ENCODE measurements at regions not wholly inside any gene's neighbourhood (a gene's known extent, or its start where the extent isn't known, plus 50 kb on each side); places are given as distances from the start of the nearest gene placed in this dataset.

- Histone ChIP-seq H3K23ac (ENCODE audit: low read depth, low read length) (no peak overlapping the region), H3K18ac (ENCODE audit: low read depth, low read length) (no peak overlapping the region), H3K9me3 (ENCODE audit: control insufficient read depth, insufficient read depth, low read length) (peaks cover 5% of the 10 kb centered on the region), H3K4ac (ENCODE audit: low read depth, low read length) (no peak overlapping the region), H3K27ac (ENCODE audit: insufficient read depth, low read length) (no peak overlapping the region), H4K20me1 (ENCODE audit: insufficient read depth, low read length) (no peaks in the 10 kb centered on the region), H3K4me1 (ENCODE audit: control insufficient read depth, insufficient read depth, low read length) (no peaks in the 10 kb centered on the region), H4K91ac (ENCODE audit: insufficient read depth, low read depth, low read length) (no peak overlapping the region), H3K27me3 (ENCODE audit: control insufficient read depth, insufficient read depth, low read length) (no peaks in the 10 kb centered on the region), H3K9ac (ENCODE audit: low read depth, low read length) (no peak overlapping the region), H3K4me2 (ENCODE audit: low read depth, low read length) (no peak overlapping the region), H3K9me1 (ENCODE audit: insufficient read depth, low read length) (no peaks in the 10 kb centered on the region), H3K4me3 (ENCODE audit: insufficient read depth, low read depth, low read length) (no peak overlapping the region), H4K8ac (ENCODE audit: low read depth in 2 of 2, low read length in 2 of 2) (no peak overlapping the region), H3K14ac (replicated peaks; ENCODE audit: low read depth, low read length) (no peak overlapping the region), H3K79me1 (ENCODE audit: low read depth in 1 of 2, low read length in 2 of 2) (no peaks in the 10 kb centered on the region), H2BK120ac (ENCODE audit: low read depth, low read length) (no peak overlapping the region), H2BK5ac (ENCODE audit: low read depth, low read length, poor library complexity, severe bottlenecking) (no peak overlapping the region), H3K56ac (ENCODE audit: extremely low read depth, insufficient read depth, low read length) (no peak overlapping the region), H2AK5ac (ENCODE audit: low read depth, low read length) (no peak overlapping the region), H2BK20ac (ENCODE audit: low read depth, low read length) (no peak overlapping the region), H4K5ac (ENCODE audit: low read depth, low read length) (no peak overlapping the region), H3K36me3 (ENCODE audit: control insufficient read depth, insufficient read depth, low read length) (no peaks in the 10 kb centered on the region), H2AFZ (replicated peaks; ENCODE audit: low read length, poor library complexity) (no peak overlapping the region), H2BK15ac (ENCODE audit: low read depth, low read length) (no peak overlapping the region), H2AK9ac (replicated peaks; ENCODE audit: low read depth, low read length, poor library complexity) (no peak overlapping the region)
- DNase-seq = no peak
- intact Hi-C loops (cut with micrococcal nuclease) (no loop called here), dilution Hi-C loops (cut with HindIII; ENCODE audit: low sequenced_read_pairs, unreplicated experiment) (no loop called here), in situ Hi-C loops (cut with MboI; ENCODE audit: low sequenced_read_pairs) (no loop called here)
- TF ChIP-seq ELK1 (IDR thresholded peaks at IDR 0.05; ENCODE audit: borderline replicate concordance, low read depth, low read length) = no peak
- no peak for TF ChIP-seq RAD21 (IDR thresholded peaks at IDR 0.05; ENCODE audit: low read length)
- no peak for TF ChIP-seq CHD1 (IDR thresholded peaks at IDR 0.05; ENCODE audit: low read depth, low read length)
- TF ChIP-seq MXI1 (IDR thresholded peaks at IDR 0.05; ENCODE audit: borderline replicate concordance, low read depth, low read length) = no peak
- no peak for TF ChIP-seq CEBPB (IDR thresholded peaks at IDR 0.05; ENCODE audit: low read depth, low read length)
- TF ChIP-seq POLR2A (IDR thresholded peaks at IDR 0.05; ENCODE audit: low read depth, low read length) = no peak
- TF ChIP-seq BHLHE40 (IDR thresholded peaks at IDR 0.05; ENCODE audit: low read depth, low read length) = no peak
- no peak for TF ChIP-seq RCOR1 (IDR thresholded peaks at IDR 0.05; ENCODE audit: insufficient replicate concordance, low read length)
- TF ChIP-seq MAFK (IDR thresholded peaks at IDR 0.05; ENCODE audit: low read depth, low read length) = no peak
- TF ChIP-seq SMC3 (IDR thresholded peaks at IDR 0.05; ENCODE audit: low read depth, low read length) = no peak
- TF ChIP-seq NFE2L2 (IDR thresholded peaks at IDR 0.05; ENCODE audit: low read depth, low read length) = no peak
- no peak for TF ChIP-seq FOS (IDR thresholded peaks at IDR 0.05; ENCODE audit: low read depth, low read length)
- no peak for TF ChIP-seq RFX5 (IDR thresholded peaks at IDR 0.05; ENCODE audit: low read depth, low read length)
- no TSS peak for BruUV-seq (replicated peaks)
- ATAC-seq (ENCODE audit: low read depth) = no peak
- CTCF ChIA-PET = no interaction called here
- POLR2A ChIA-PET (ENCODE audit: unreplicated experiment) = no interaction called here
- WGBS, 2 experiments (ENCODE audit: extremely low coverage in 2 of 2, insufficient read length in 1 of 2) = no CpG with 5 or more reads among the region's 1 CpG
These were observed 922.0 kb upstream of the SORCS1 start for GRCh38 chr10:108086502-108086901.

All from IMR-90 (cell line).